ENCODE measurements at regions not wholly inside any gene's neighbourhood (a gene's known extent, or its start where the extent isn't known, plus 50 kb on each side); places are given as distances from the start of the nearest gene placed in this dataset.

DNA sequence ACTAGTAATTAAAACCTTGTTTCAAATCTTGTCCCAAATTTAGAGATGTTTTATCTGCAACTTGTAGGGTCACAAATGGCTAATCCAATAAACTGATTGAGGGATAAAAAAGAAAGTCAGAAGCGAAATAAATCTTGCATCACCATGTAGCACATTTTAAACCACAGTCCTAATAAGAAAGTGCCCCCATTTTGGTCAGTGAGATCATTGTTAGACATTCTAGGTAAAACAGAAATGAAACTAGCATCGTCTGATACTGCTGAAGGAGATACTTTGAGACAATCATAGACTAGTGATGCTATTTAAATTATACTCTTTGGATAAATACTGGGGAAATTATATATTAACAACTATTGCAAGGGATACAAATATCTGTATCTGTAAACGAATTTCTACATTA, 247.9 kb downstream of the AMY1C start:
- TF ChIP-seq, protein P1, sequence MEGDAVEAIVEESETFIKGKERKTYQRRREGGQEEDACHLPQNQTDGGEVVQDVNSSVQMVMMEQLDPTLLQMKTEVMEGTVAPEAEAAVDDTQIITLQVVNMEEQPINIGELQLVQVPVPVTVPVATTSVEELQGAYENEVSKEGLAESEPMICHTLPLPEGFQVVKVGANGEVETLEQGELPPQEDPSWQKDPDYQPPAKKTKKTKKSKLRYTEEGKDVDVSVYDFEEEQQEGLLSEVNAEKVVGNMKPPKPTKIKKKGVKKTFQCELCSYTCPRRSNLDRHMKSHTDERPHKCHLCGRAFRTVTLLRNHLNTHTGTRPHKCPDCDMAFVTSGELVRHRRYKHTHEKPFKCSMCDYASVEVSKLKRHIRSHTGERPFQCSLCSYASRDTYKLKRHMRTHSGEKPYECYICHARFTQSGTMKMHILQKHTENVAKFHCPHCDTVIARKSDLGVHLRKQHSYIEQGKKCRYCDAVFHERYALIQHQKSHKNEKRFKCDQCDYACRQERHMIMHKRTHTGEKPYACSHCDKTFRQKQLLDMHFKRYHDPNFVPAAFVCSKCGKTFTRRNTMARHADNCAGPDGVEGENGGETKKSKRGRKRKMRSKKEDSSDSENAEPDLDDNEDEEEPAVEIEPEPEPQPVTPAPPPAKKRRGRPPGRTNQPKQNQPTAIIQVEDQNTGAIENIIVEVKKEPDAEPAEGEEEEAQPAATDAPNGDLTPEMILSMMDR (IDR thresholded peaks at IDR 0.05; ENCODE audit: low read depth): no peak

DNA sequence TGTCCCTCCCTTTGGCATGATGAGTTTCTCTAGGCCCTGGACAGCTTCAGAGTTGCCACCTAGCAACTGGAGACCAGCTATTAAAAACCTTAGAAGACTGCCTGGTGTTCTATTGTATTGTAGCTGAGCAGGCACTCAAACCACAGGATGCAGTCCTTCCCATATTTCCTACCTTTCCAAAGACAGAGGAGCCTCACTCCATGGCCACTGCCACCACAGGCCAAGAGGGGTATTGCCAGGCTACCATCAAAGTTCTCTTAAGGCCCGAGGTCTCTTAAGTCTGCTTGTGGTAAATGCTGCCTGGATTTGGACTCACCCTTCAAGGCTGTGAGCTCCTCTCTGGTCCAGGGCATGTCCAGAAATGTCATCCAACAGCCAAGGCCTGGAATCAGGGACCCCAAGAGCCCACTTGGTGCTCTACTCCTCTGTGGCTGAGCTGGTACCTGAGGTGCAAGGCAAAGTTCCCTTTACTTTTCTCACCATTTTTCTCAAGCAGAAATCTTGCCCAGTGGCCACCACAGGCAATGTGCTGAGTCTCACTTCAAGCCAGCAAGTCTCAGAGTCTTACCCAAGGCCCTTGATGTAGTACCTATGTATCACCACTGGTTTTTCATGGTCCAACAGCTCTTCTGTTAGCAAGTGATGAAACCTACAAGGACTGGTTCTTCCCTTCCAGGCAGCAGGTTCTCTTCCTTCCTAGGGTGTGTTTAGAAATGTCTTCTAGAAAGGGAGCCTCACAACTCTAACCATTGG, 269.4 kb downstream of the AMY1C start:
- TF ChIP-seq, protein P1 (IDR thresholded peaks at IDR 0.05; ENCODE audit: low read depth): no peak

GRCh38 chr1:104019675-104020049, 270.0 kb downstream of the AMY1C start:
- TF ChIP-seq, protein P1 (IDR thresholded peaks at IDR 0.05; ENCODE audit: low read depth): no peak

DNA sequence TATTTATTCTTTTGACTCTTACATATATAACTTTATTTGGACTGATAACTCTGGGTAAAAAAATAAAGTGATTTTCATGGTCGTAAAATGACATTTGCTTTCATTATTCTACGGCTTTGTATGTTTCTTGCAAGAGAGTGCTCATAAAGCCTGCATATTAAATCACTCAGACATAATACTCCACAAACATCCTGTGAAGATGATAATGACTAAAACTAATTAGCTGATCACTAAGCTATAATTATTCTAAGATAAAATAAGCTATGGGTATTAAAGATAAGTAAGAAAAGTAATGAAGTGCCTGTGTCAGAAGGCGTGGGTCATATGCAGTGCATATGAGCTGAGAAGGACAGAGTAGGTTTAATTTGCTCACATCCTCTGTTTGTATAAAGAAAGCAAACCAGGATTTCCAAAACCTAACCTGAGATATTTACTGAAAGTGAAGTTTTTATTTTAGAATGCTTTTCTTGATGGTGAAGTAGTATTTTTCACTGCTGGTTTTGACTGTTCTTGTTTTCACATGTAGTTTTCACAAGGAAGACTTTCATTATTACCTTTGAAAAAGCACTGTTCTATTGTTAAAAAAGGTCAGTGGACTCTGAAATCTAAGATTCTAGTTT, 278.8 kb downstream of the AMY1C start:
- TF ChIP-seq, protein P1 (IDR thresholded peaks at IDR 0.05; ENCODE audit: low read depth): no peak

GRCh38 chr1:104029456-104029970, 279.8 kb downstream of the AMY1C start:
- TF ChIP-seq, protein P1 (IDR thresholded peaks at IDR 0.05; ENCODE audit: low read depth): no peak

DNA sequence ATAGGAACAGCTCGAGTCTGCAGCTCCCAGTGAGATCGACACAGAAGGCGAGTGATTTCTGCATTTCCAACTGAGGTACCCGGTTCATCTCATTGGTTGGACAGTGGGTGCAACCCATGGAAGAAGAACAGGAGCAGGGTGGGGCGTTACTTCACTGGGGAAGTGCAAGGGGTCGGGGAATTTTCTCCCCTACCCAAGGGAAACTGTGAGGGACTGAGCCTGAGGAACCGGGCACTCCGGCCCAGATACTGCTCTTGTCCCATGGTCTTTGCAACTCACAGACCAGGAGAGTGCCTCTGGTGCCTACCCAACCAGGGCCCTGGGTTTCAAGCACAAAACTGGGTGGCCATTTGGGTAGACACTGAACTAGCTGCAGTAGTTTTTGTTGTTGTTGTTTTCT, 307.1 kb downstream of the AMY1C start:
- TF ChIP-seq, protein P1 (IDR thresholded peaks at IDR 0.05; ENCODE audit: low read depth): no peak

- TF ChIP-seq, protein P1 (IDR thresholded peaks at IDR 0.05; ENCODE audit: low read depth): no peak
These were observed 314.7 kb downstream of the AMY1C start for GRCh38 chr1:104064399-104064798.
